Stimulated activated CD8-positive, alpha-beta memory T cell treated with anti-CD3 and anti-CD28 coated beads, Interleukin-7, amount 100 ng/mL, for 4 hours (primary cell): ENCODE measurements at regions not wholly inside any gene's neighbourhood (a gene's known extent, or its start where the extent isn't known, plus 50 kb on each side); places are given as distances from the start of the nearest gene placed in this dataset.

ENCODE experiments used
- DNase-seq, 2 donors: peaks; one replicate each; pipeline ENCODE4 v3.0.0-alpha.2; 2020; ENCODE audit warnings: low read depth in 2 of 2

DNA sequence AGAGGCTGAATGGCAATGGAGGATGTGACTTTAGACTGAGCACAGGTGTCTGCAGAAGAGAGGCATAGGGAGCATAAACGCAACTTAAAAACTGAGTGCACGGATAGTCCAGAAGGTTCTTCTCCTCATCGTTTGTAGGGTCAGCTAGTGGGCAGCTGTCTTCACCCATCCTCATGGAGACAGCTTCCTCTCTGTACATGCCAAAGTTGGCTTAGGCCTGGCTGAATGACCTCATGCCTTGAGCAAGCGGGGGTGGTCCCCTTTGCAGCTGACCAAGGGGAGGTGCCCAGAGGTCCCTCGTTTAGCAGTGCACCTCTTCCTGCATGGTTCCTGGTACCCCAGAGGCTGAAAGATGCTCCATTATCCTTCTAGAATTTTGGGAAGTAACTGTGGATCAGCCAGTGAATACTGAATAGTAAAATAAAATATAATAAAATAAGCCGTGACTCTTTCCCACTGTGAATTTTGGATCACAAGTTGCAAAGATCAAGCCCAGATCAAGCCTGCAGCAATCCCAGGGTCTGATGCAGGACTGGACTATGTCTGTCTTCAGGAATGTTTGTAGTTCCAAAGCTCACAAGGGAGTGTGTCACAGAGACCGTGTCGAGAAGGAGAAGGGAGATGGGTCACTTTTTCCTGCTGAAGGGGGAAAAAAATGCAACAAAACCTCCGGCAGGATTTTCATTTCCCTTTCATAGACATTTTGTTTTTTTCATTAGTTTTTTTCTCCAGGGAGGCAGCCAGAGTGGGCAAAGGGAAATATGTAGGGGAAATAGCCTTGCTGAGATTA, 295.3 kb upstream of the MKI67 start:
- no peak for DNase-seq

GRCh38 chr10:128422190-128422589, 296.0 kb upstream of the MKI67 start:
- DNase-seq, result no peak

- no peak for DNase-seq
Observed at GRCh38 chr10:128422999-128423398, 296.8 kb upstream of the MKI67 start.

GRCh38 chr10:128429321-128429720, 303.1 kb upstream of the MKI67 start:
- no peak for DNase-seq

DNA sequence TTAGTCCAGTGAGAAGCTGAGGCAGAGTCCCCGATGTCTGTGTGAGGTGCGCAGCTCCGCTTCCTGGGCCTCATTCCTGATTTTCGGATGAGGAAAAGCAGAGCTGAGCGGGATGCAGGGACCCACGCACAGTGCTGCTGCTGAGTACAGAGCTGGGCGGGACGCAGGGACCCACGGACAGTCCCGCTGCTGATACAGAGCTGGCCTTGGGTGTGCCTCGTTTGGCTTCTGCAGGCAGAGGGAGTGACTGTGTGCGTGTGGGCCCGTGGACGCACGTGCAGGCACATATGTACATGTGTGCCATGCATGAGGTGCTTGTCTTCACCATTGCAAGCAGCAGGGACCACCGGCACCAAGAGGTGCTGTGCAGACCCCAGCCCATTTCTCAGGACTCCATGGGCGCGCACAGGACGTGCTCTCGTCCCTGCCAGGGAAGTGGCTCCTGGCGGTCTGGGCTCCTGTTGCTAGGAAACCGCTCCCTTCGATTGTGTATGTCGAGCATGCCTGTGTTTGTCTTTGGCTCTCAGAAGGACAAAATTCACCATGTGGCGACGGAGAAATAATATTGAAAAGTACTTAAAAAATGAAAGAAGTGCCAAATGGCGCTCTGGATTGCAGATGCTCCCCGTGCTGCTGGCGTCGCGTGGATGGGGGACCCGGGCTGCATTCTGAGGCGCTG, 303.8 kb upstream of the MKI67 start:
- no peak for DNase-seq

GRCh38 chr10:128431083-128431482, 304.9 kb upstream of the MKI67 start:
- DNase-seq, result no peak

GRCh38 chr10:128431506-128431905, 305.3 kb upstream of the MKI67 start:
- DNase-seq, result no peak

DNA sequence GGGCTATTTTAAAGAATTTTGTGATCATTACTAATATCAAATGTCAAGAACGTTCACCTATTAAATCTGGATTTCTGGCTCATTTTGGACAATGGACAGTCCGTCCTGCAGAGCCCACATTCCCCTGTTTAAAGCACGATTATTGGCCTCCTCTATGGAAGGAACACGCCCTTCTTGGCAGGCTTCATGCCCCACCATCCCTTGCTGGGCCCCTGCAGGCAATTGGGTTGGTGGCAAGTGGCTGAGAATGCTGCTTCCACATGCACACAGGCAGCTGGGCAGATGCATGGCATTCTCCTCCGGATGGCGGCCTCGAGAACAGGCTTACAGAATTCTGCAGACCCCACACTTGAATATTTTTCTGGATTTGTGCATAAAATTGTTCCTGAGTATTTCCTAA, 305.8 kb upstream of the MKI67 start:
- no peak for DNase-seq

- DNase-seq, result no peak
Observed at GRCh38 chr10:128432423-128432822, 306.2 kb upstream of the MKI67 start.

DNA sequence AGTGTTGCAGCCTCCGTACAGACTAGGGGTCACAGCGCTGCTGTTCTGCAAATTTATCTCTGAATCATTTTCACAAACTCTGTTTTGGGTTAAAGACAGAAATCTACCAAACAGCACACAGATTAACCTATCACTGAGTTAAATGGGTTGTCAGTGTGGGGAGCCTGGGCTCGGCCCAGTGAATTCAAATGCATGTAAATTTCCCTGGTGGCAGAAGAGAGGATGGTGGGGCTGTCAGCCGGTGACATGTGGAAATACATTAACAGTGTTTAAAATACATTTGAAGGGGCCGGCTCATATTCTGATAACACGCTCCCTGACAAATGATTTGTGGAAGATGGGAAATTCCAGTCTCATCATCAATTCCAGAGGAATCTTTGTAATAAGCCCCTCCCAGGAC, 309.6 kb upstream of the MKI67 start:
- DNase-seq, result no peak

DNA sequence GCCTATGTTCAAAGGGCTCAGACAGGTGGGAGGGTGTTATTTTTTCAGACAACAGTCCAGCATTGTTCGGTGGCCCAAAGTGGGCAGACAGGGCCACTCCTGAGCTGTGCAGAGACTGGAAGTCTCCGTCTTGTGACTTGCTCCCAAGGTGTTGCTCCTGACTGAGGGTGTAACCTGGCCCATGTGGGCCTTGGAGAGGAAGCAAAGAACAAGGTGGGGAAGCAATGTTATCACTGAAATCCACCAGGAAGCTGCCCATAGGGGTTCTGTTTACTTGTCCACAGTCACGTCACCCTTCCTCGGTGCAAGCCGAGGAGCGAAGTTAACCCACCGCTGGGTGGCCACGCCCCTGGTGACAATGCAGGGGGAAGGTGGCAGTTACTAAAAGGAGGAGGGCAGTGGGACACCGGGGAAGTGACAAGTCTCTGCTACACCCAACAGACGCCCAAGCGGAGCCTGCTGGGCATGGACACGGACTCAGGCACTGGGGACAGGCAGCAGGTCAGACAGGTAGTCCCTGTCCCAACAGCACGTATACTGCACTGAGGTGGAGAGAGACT, 311.6 kb upstream of the MKI67 start:
- no peak for DNase-seq

DNA sequence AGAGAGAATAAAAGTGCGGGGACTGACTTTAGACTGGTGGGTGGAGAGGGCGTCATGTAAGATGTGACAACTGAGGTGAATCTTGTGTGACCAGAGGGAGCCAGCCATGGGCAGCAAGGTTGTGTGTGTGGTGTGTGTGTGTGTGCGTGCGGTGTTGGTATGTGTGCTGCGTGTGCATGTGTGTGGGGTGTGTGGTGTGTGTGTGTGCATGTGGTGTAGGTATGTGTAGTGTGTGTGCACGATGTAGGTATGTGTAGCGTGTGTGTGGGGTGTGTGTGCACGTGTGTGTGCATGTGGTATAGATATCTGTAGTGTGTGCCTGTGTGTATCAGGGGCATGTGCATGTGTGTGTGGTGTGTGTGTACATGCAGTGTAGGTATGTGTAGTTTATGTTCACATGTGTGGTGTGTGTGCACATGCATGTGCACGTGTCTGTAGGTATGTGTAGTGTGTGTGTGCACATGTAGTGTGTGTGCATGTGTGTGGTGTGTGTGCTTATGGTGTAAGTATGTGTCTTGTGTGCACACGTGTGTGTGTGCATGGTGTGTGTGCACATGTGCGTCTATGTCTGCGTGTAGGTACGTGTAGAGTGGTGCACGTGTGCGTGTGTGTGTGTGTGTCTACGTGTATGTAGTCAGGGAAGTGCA, 312.3 kb upstream of the MKI67 start:
- no peak for DNase-seq

DNA sequence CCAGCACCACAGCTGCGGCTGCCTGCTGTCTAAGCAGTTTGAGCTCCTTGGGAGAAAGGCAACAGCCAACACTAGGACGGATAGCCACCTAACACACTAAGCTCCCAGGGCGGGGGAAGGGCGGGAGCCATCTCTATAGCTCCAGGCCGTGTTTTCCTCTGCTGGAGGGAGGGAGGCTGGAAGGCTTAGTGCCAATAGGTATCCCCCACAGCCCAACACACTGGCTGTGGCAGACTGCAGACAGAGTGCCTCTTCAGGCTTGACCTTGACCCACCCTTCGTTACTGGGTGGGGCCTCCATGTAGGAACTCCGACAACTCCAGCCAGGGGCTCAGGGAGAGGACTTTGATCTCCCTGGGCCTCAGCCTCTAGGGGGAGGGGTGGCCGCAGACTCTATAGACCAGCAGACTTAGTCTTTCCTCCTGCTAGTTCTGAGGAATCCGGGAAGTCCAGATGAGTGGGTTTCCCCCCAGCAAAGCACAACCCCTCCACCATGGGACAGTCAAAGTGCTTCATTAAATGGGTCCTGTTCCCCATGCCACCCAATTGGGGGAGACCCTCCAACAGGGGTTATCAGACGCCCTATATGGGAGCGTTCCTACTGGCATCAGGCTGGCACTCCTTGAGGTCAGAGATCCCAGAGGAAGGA, 314.4 kb upstream of the MKI67 start:
- DNase-seq, result no peak

- no peak for DNase-seq
Observed at GRCh38 chr10:128443925-128444518, 317.8 kb upstream of the MKI67 start.

DNA sequence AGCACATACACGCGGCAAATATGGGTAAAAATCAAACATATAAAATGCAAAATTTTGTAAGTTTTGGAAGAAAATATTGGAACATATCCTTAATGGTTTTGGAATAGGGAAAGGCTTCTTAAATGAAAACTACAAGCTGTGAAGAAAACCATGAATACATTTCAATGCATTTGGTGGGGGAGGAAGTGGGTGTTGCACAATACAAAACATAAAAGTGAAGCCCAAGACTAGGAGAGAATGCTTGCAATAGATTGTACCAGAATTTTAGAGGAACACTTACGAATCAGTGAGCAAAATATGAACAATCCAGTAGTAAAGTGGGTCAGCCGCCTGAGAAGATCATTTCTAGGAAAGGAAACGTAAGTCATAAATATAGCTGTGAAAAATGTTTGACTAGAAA, 322.6 kb upstream of the MKI67 start:
- no peak for DNase-seq

GRCh38 chr10:128451879-128452278, 325.7 kb upstream of the MKI67 start:
- DNase-seq, result no peak

DNA sequence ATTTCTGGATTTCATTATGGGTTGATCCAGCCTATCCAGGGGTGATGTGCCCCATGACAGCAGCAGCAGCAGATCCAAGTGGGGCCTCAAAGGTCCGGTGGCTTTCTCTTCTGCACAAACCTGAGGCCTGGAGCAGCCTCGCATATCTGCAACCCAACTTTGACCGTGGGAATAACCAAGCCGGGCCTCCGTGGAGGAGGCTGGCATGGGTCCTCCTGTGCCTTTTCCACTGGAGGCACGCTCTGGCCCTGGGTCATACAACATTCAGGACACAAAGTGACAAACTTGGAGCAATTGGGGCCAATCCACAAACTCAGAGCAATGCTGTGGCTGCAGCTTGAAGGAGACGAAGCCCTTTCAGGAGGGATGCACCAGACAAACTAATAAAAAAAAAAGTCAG, 330.0 kb upstream of the MKI67 start:
- DNase-seq, result no peak

DNA sequence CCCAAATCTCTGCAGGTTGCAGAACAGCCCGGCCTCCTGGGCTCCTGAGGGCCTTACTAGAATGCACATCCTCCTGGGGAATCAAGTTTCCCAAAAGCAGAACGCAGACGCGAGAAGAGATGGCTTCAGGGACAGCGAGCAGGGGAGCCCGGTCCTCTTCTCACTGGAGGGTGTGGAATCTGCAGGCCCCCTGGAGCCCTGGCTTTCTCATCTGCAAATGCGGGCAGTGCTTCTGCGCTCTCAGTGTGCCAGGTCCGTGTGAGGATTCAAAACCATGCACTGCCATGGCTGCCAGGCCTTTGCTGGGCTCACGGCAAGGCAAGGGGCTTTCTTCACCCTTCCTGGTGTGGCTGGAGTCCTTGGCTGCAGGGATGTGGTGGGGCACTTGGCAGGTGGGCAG, 330.9 kb upstream of the MKI67 start:
- no peak for DNase-seq

DNA sequence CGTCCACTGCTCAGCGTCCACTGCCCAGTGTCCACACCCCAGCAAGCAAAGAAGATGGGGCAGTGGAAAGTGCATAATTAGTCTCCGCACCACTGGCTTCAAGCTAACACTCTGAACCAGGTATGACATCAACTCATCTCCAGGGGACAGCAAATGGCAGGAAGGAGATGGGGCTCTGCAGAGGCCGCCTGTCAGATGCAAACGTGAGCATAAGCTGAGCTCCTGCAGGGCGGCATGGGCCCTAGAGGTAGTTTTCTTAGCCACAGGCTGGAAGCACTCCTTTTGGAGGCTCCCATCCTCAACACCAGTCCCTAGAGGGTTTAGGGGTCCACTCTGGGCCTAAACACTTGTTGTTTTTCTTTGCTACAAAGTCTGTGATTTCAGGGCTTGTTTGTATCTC, 335.8 kb upstream of the MKI67 start:
- no peak for DNase-seq

DNA sequence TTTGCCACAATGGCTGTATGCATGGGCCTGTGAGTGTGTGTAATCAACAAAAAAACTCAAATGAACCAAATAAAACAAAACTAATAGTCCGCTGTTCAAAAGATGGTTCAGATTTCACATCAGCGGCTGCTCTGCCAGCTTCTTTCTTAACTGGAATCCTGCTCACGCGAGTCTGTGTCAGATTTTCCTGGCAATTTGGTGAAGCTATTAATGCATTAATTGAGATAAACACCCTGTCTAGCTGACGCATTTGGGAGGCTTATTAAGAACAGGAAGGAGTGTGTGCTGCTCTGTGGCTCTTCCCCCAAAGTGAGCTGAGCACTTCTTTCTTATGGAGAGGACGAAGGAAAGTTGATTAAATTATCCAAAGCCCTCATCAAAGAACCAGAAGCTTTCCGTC, 336.6 kb upstream of the MKI67 start:
- no peak for DNase-seq

- no peak for DNase-seq
Observed at GRCh38 chr10:128463991-128464760, 338.0 kb upstream of the MKI67 start.
